IMR-90 (cell line): ENCODE measurements at regions not wholly inside any gene's neighbourhood (a gene's known extent, or its start where the extent isn't known, plus 50 kb on each side); places are given as distances from the start of the nearest gene placed in this dataset.

Experiments used
- ATAC-seq: fragments of 200-7000 bp; cut with Tn5 transposase; 2 replicates; pipeline ENCODE4 v1.9.1; 2020; ENCODE audit warnings: low read depth, mild to moderate bottlenecking, moderate library complexity
- BruUV-seq: library from RNA; stranded (reverse); fragments of 400-500 nt; replicated peaks from 2 replicates; lab custom pipeline; 2021; lab: Mats Ljungman, UMichigan
- CTCF ChIA-PET: fragments of 300-600 bp; formaldehyde crosslinking; extraction: SDS; loops from one replicate; lab custom pipeline; 2021; ENCODE audit warnings: antibody characterized with exemption; lab: Yijun Ruan, JAX
- POLR2A ChIA-PET: fragments of 300-600 bp; sonication (Branson Sonifier 250); formaldehyde crosslinking; loops from one replicate; lab custom pipeline; 2022; ENCODE audit warnings: antibody characterized with exemption; ENCODE audit not compliant: unreplicated experiment; lab: Charles Lee
- DNase-seq: peaks from one replicate; pipeline ENCODE4 v3.0.0; 2013
- H2AFZ ChIP-seq: replicated peaks from 2 replicates; pipeline ENCODE3; 2013; ENCODE audit warnings: low read length, mild to moderate bottlenecking; ENCODE audit not compliant: poor library complexity
- H2AK5ac ChIP-seq: 2 replicates; pipeline ENCODE4 v1.6.1; 2013; ENCODE audit warnings: low read depth, low read length, inconsistent platforms
- H2AK9ac ChIP-seq: replicated peaks from 2 replicates; pipeline ENCODE3; 2013; ENCODE audit warnings: mild to moderate bottlenecking, low read depth, low read length, moderate library complexity; ENCODE audit not compliant: poor library complexity
- H2BK120ac ChIP-seq: 2 replicates; pipeline ENCODE4 v1.6.1; 2013; ENCODE audit warnings: low read depth, low read length, inconsistent platforms
- H2BK15ac ChIP-seq: 3 replicates; pipeline ENCODE4 v1.6.1; 2013; ENCODE audit warnings: low read depth, low read length, inconsistent platforms
- H2BK20ac ChIP-seq: 2 replicates; pipeline ENCODE4 v1.6.1; 2013; ENCODE audit warnings: low read depth, mild to moderate bottlenecking, inconsistent platforms, low read length, moderate library complexity
- H2BK5ac ChIP-seq: 2 replicates; pipeline ENCODE4 v1.6.1; 2013; ENCODE audit warnings: mild to moderate bottlenecking, low read depth, low read length, inconsistent platforms; ENCODE audit not compliant: poor library complexity, severe bottlenecking
- H3K14ac ChIP-seq: replicated peaks from 2 replicates; pipeline ENCODE4 v1.6.1; 2013; ENCODE audit warnings: low read depth, low read length, inconsistent platforms
- H3K18ac ChIP-seq: 2 replicates; pipeline ENCODE4 v1.6.1; 2013; ENCODE audit warnings: low read depth, low read length, control low read depth
- H3K23ac ChIP-seq: 2 replicates; pipeline ENCODE4 v1.6.1; 2013; ENCODE audit warnings: low read depth, low read length, inconsistent platforms
- H3K27ac ChIP-seq: 2 replicates; pipeline ENCODE4 v1.5.1; 2013; ENCODE audit warnings: mild to moderate bottlenecking, control low read depth, low read length; ENCODE audit not compliant: insufficient read depth
- H3K27me3 ChIP-seq: 2 replicates; pipeline ENCODE4 v1.6.1; 2013; ENCODE audit warnings: low read length; ENCODE audit not compliant: control insufficient read depth, insufficient read depth
- H3K36me3 ChIP-seq: 2 replicates; pipeline ENCODE4 v1.6.1; 2013; ENCODE audit warnings: low read length, mixed read lengths; ENCODE audit not compliant: control insufficient read depth, insufficient read depth
- H3K4ac ChIP-seq: 2 replicates; pipeline ENCODE4 v1.6.1; 2013; ENCODE audit warnings: low read depth, low read length, inconsistent platforms
- H3K4me1 ChIP-seq: 2 replicates; pipeline ENCODE4 v1.6.1; 2013; ENCODE audit warnings: low read length, mixed read lengths; ENCODE audit not compliant: control insufficient read depth, insufficient read depth
- H3K4me2 ChIP-seq: 2 replicates; pipeline ENCODE4 v1.6.1; 2013; ENCODE audit warnings: low read depth, mild to moderate bottlenecking, control low read depth, low read length, moderate library complexity
- H3K4me3 ChIP-seq: 2 replicates; pipeline ENCODE4 v1.5.1; 2013; ENCODE audit warnings: low read depth, mild to moderate bottlenecking, control low read depth, low read length, moderate library complexity; ENCODE audit not compliant: insufficient read depth
- H3K56ac ChIP-seq: 2 replicates; pipeline ENCODE4 v1.6.1; 2013; ENCODE audit warnings: low read length, inconsistent platforms; ENCODE audit not compliant: insufficient read depth; ENCODE audit errors: extremely low read depth
- H3K79me1 ChIP-seq, 2 experiments: 2 replicates each; pipeline ENCODE4 v1.6.1; 2013; ENCODE audit warnings: low read length in 2 of 2, inconsistent platforms in 1 of 2, low read depth in 1 of 2
- H3K9ac ChIP-seq: 2 replicates; pipeline ENCODE4 v1.6.1; 2013; ENCODE audit warnings: low read depth, low read length, control low read depth
- H3K9me1 ChIP-seq: 2 replicates; pipeline ENCODE4 v1.6.1; 2013; ENCODE audit warnings: low read length, inconsistent platforms; ENCODE audit not compliant: insufficient read depth
- H3K9me3 ChIP-seq: 2 replicates; pipeline ENCODE4 v1.6.1; 2013; ENCODE audit warnings: low read length; ENCODE audit not compliant: control insufficient read depth, insufficient read depth
- H4K20me1 ChIP-seq: 2 replicates; pipeline ENCODE4 v1.6.1; 2013; ENCODE audit warnings: low read length, inconsistent platforms; ENCODE audit not compliant: insufficient read depth
- H4K5ac ChIP-seq: 2 replicates; pipeline ENCODE4 v1.6.1; 2013; ENCODE audit warnings: mild to moderate bottlenecking, low read depth, low read length, control low read depth
- H4K8ac ChIP-seq, 2 experiments: 2 replicates each; pipeline ENCODE4 v1.6.1; 2013; ENCODE audit warnings: low read depth in 2 of 2, low read length in 2 of 2, control low read depth in 1 of 2, inconsistent platforms in 1 of 2
- H4K91ac ChIP-seq: 2 replicates; pipeline ENCODE4 v1.6.1; 2013; ENCODE audit warnings: low read depth, low read length, inconsistent platforms; ENCODE audit not compliant: insufficient read depth
- BHLHE40 ChIP-seq: fragments of 150-350 bp; IDR thresholded peaks from 2 replicates; pipeline ENCODE4 v1.6.1; 2016; ENCODE audit warnings: mild to moderate bottlenecking, low read depth, low read length
- CEBPB ChIP-seq: IDR thresholded peaks from 2 replicates; pipeline ENCODE4 v1.6.1; 2012; ENCODE audit warnings: low read depth, low read length, improper control_type of control experiment
- CHD1 ChIP-seq: IDR thresholded peaks from 2 replicates; pipeline ENCODE4 v1.6.1; 2012; ENCODE audit warnings: low read depth, low read length, improper control_type of control experiment
- CTCF ChIP-seq: conservative IDR thresholded peaks from 2 replicates; pipeline ENCODE4 v1.5.1; 2012; ENCODE audit warnings: mild to moderate bottlenecking, low read depth, low read length, improper control_type of control experiment
- MAFK ChIP-seq: IDR thresholded peaks from 2 replicates; pipeline ENCODE4 v1.6.1; 2012; ENCODE audit warnings: low read depth, low read length, improper control_type of control experiment
- MAZ ChIP-seq: IDR thresholded peaks from 2 replicates; pipeline ENCODE4 v1.6.1; 2012; ENCODE audit warnings: low read depth, mild to moderate bottlenecking, low read length, improper control_type of control experiment, moderate library complexity, borderline replicate concordance
- MXI1 ChIP-seq: IDR thresholded peaks from 2 replicates; pipeline ENCODE4 v1.6.1; 2012; ENCODE audit warnings: low read depth, mild to moderate bottlenecking, low read length, moderate library complexity, borderline replicate concordance
- POLR2A ChIP-seq: IDR thresholded peaks from 2 replicates; pipeline ENCODE4 v1.6.1; 2012; ENCODE audit warnings: mild to moderate bottlenecking, low read depth, low read length
- RAD21 ChIP-seq: IDR thresholded peaks from 2 replicates; pipeline ENCODE4 v1.6.1; 2012; ENCODE audit warnings: low read length, improper control_type of control experiment
- RCOR1 ChIP-seq: IDR thresholded peaks from 2 replicates; pipeline ENCODE4 v1.6.1; 2012; ENCODE audit warnings: mild to moderate bottlenecking, low read length, improper control_type of control experiment; ENCODE audit not compliant: insufficient replicate concordance
- SMC3 ChIP-seq: fragments of 150-350 bp; IDR thresholded peaks from 2 replicates; pipeline ENCODE4 v1.6.1; 2016; ENCODE audit warnings: low read depth, mild to moderate bottlenecking, antibody characterized with exemption, low read length, moderate library complexity
- USF2 ChIP-seq: fragments of 150-350 bp; IDR thresholded peaks from 2 replicates; pipeline ENCODE4 v1.6.1; 2017; ENCODE audit warnings: mild to moderate bottlenecking, antibody characterized with exemption, low read length, low read depth
- WGBS, 2 experiments: methylation state at CpG; one replicate each; pipeline versions ENCODE4 v1.1.5 to v1.1.7; 2013; ENCODE audit warnings: missing lambda C conversion rate in 2 of 2; ENCODE audit not compliant: insufficient read length in 1 of 2; ENCODE audit errors: extremely low coverage in 2 of 2; 5-methylcytosine and 5-hydroxymethylcytosine counted together
- dilution Hi-C: fragments of 300-500 bp; cut with HindIII; formaldehyde crosslinking; loops from one replicate; pipeline ENCODE4 v1.14.3; 2018; ENCODE audit warnings: low sequenced_read_pairs; ENCODE audit not compliant: unreplicated experiment
- in situ Hi-C: fragments of 300-500 bp; cut with MboI; formaldehyde crosslinking; loops from 3 replicates; pipeline ENCODE4 v1.14.3; 2019; ENCODE audit warnings: low sequenced_read_pairs, inconsistent platforms, mixed read lengths
- intact Hi-C: fragments of 100-400 bp; cut with micrococcal nuclease; formaldehyde crosslinking; loops from 2 replicates; pipeline ENCODE4 v1.10.0; 2022
- TF ChIP-seq, protein P1 (sequence below): fragments of 150-350 bp; IDR thresholded peaks from 2 replicates; pipeline ENCODE4 v1.6.1; 2016; ENCODE audit warnings: low read depth, mild to moderate bottlenecking, low read length, moderate library complexity, borderline replicate concordance

GRCh38 chr1:79524126-79524525, 517.6 kb upstream of the ADGRL4 start:
- Histone ChIP-seq H4K5ac (no peak overlapping the region), H2AK5ac (no peak overlapping the region), H3K56ac (no peak overlapping the region), H2BK5ac (no peak overlapping the region), H3K4me2 (no peak overlapping the region), H3K9ac (no peak overlapping the region), H4K20me1 (no peaks in the 10 kb centered on the region), H3K9me3 (no peaks in the 10 kb centered on the region), H4K8ac (no peak overlapping the region), H3K4me1 (no peaks in the 10 kb centered on the region), H2AFZ (no peak overlapping the region), H3K36me3 (no peaks in the 10 kb centered on the region), H3K9me1 (no peaks in the 10 kb centered on the region), H2AK9ac (no peak overlapping the region), H3K27ac (no peak overlapping the region), H3K27me3 (no peaks in the 10 kb centered on the region), H4K91ac (no peak overlapping the region), H3K18ac (no peak overlapping the region), H3K23ac (no peak overlapping the region), H3K4me3 (no peak overlapping the region), H2BK15ac (no peak overlapping the region), H2BK20ac (no peak overlapping the region), H3K79me1 (no peaks in the 10 kb centered on the region), H2BK120ac (no peak overlapping the region), H3K4ac (no peak overlapping the region), H3K14ac (no peak overlapping the region)
- ChIA-PET POLR2A (no interaction called here), CTCF (interaction anchor here (0.7 to 1.8 kb wide), 2 partner anchors 11 to 49 kb away, joined by 3 to 5 read pairs; no protein-coding TSS in a partner anchor)
- WGBS, 2 experiments = no CpG with 5 or more reads among the region's 1 CpG
- dilution Hi-C loops (no loop called here), intact Hi-C loops (no loop called here), in situ Hi-C loops (no loop called here)
- TF ChIP-seq MAZ (no peak), SMC3 (no peak), CEBPB (no peak), MAFK (no peak), MXI1 (no peak), CHD1 (no peak), CTCF (no peak), BHLHE40 (no peak), POLR2A (no peak), RAD21 (no peak), RCOR1 (no peak), USF2 (no peak)
- TF ChIP-seq, protein P1, sequence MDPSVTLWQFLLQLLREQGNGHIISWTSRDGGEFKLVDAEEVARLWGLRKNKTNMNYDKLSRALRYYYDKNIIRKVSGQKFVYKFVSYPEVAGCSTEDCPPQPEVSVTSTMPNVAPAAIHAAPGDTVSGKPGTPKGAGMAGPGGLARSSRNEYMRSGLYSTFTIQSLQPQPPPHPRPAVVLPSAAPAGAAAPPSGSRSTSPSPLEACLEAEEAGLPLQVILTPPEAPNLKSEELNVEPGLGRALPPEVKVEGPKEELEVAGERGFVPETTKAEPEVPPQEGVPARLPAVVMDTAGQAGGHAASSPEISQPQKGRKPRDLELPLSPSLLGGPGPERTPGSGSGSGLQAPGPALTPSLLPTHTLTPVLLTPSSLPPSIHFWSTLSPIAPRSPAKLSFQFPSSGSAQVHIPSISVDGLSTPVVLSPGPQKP = no peak
- BruUV-seq = no TSS peak
- DNase-seq = no peak
- no peak for ATAC-seq
